Parathyroid adenoma (tissue), 2 donors: ENCODE measurements at regions not wholly inside any gene's neighbourhood (a gene's known extent, or its start where the extent isn't known, plus 50 kb on each side); places are given as distances from the start of the nearest gene placed in this dataset.
"Not testable (repeated sequence)": the region's sequence is repeated elsewhere in the genome, so short reads cannot be mapped to it uniquely, and the experiment has no call there.

ENCODE experiments used
- H2AFZ ChIP-seq: fragments of 300-600 bp; sonication (generic); one replicate; pipeline ENCODE4 v1.7.0; 2017; ENCODE audit warnings: antibody characterized with exemption, mild to moderate bottlenecking
- H3K27ac ChIP-seq: fragments of 300-600 bp; sonication (generic); one replicate; pipeline ENCODE4 v1.7.0; 2017
- H3K27me3 ChIP-seq: fragments of 300-600 bp; sonication (generic); one replicate; pipeline ENCODE4 v1.7.0; 2017; ENCODE audit warnings: low read length; ENCODE audit not compliant: control insufficient read depth, insufficient read depth
- H3K36me3 ChIP-seq: fragments of 300-600 bp; sonication (generic); one replicate; pipeline ENCODE4 v1.7.0; 2017; ENCODE audit warnings: low read length; ENCODE audit not compliant: control insufficient read depth, insufficient read depth
- H3K4me1 ChIP-seq: fragments of 300-600 bp; sonication (generic); one replicate; pipeline ENCODE4 v1.7.0; 2017; ENCODE audit warnings: control low read depth
- H3K4me2 ChIP-seq: fragments of 300-600 bp; sonication (generic); one replicate; pipeline ENCODE4 v1.7.0; 2017; ENCODE audit warnings: low read length
- H3K4me3 ChIP-seq: fragments of 300-600 bp; sonication (generic); one replicate; pipeline ENCODE4 v1.7.0; 2017; ENCODE audit warnings: low read depth, low read length
- H3K79me2 ChIP-seq: fragments of 300-600 bp; sonication (generic); one replicate; pipeline ENCODE4 v1.7.0; 2017; ENCODE audit warnings: control low read depth
- H3K9ac ChIP-seq: fragments of 300-600 bp; sonication (generic); one replicate; pipeline ENCODE4 v1.7.0; 2017; ENCODE audit warnings: mild to moderate bottlenecking
- H3K9me3 ChIP-seq: fragments of 300-600 bp; sonication (generic); one replicate; pipeline ENCODE4 v1.7.0; 2017; ENCODE audit warnings: low read length; ENCODE audit not compliant: control insufficient read depth
- TF ChIP-seq, protein P1 (sequence below): fragments of 300-600 bp; sonication (generic); IDR thresholded peaks from one replicate; pipeline ENCODE4 v1.7.0; 2017; ENCODE audit warnings: antibody characterized with exemption, mild to moderate bottlenecking
- donor health status: primary hyperparathyroidism.

DNA sequence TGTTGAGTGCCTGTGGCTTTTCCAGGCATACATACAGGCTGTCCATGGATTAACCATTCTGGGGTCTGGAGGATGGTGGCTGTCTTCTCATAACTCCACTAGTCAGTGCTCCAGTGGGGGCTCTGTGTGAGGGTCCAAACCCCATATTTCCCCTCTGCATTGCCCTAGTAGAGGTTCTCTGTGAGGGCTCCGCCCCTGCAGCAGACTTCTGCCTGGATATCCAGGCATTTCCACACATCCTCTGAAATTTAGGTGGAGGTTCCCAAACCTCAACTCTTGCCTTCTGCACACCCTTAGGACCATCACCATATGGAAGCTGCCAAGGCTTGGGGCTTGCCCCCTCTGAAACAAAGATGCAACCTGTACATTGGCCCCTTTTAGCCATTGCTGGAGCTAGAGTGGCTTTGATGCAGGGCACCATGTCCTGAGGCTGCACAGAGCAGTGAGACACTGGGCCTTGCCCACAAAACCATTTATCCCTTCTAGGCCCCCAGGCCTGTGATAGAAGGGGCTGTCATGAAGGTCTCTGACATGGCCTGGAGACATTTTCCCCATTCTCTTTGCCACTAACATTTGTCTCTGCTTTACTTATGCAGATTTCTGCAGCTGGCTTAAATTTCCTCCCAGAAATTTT lies 400.1 kb upstream of the MDFIC2 start:
- Histone ChIP-seq H3K79me2 (no peaks in the 10 kb centered on the region), H3K4me2 (no peak overlapping the region), H3K9ac (no peak overlapping the region), H3K27me3 (no peaks in the 10 kb centered on the region), H3K9me3 (no peaks in the 10 kb centered on the region), H3K36me3 (no peaks in the 10 kb centered on the region), H3K4me3 (no peak overlapping the region), H3K4me1 (no peaks in the 10 kb centered on the region), H3K27ac (no peak overlapping the region), H2AFZ (no peak overlapping the region)
- TF ChIP-seq, protein P1, sequence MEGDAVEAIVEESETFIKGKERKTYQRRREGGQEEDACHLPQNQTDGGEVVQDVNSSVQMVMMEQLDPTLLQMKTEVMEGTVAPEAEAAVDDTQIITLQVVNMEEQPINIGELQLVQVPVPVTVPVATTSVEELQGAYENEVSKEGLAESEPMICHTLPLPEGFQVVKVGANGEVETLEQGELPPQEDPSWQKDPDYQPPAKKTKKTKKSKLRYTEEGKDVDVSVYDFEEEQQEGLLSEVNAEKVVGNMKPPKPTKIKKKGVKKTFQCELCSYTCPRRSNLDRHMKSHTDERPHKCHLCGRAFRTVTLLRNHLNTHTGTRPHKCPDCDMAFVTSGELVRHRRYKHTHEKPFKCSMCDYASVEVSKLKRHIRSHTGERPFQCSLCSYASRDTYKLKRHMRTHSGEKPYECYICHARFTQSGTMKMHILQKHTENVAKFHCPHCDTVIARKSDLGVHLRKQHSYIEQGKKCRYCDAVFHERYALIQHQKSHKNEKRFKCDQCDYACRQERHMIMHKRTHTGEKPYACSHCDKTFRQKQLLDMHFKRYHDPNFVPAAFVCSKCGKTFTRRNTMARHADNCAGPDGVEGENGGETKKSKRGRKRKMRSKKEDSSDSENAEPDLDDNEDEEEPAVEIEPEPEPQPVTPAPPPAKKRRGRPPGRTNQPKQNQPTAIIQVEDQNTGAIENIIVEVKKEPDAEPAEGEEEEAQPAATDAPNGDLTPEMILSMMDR = no peak

DNA sequence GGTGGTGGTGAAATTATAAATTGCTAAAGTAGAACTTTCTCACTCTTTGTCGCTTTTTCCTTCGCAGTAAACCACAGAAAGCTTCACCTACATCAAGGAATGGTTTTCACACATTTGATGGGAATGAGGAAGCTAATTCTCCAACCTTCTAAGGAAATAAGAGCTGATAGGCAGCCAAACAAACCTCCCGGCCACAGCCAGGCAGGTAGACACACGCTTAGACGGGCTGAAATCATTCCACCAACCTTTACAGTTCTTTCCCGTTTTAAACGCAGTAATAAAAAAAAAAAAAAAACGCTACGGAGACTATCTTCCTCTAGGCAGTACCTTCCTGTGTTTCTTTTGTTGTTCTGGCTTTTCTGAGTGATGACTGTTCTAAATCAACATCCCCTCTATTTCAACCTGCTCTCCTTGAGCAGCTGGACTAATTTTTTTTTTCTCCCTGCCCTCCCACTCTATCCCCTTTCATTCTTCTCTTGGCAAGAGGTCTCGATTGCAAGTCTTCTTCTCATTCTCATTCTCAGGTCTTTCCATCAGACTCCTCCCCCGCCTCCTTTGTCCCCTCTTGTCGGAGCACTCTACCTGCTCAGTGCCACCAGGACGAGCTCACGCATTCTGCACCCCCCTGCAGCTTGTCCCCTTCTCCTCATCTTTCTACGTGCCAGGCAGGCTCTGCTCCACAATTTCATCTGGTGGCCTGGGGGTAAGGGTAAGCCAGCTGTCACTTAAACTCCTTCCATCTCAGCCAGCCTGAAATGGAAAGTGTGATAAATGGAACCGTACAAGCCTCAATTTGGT lies 391.1 kb upstream of the MDFIC2 start:
- Histone ChIP-seq H3K4me1 (no peaks in the 10 kb centered on the region), H3K79me2 (no peaks in the 10 kb centered on the region), H3K4me2 (no peak overlapping the region), H3K9me3 (no peaks in the 10 kb centered on the region), H3K4me3 (no peak overlapping the region), H2AFZ (no peak overlapping the region), H3K36me3 (peaks cover 3% of the 10 kb centered on the region), H3K9ac (no peak overlapping the region), H3K27me3 (no peaks in the 10 kb centered on the region), H3K27ac (no peak overlapping the region)
- TF ChIP-seq, protein P1 = no peak

DNA sequence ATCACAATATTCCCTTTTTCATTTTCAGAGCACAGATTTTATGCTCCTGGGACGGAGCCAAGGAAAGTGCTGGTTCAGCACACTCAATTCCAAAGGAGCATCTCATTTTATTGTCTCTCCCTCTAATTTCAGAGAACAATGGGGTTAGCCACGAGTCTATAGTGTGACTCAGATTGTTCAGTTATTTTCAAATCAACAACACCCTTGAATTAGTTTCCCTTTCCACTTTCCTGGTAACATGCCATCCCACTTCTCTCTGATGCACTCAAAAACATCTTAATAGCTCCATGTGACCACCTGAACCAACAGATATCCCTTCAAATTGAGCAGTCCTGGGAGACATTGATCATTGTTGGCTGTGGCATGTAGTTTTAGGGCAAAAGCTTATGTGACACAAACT lies 389.7 kb upstream of the MDFIC2 start:
- no peaks in the 10 kb centered on the region for H3K79me2 ChIP-seq
- H3K27ac ChIP-seq = no peak overlapping the region
- peaks cover 1% of the 10 kb centered on the region for H3K36me3 ChIP-seq
- no peak overlapping the region for H2AFZ ChIP-seq
- H3K9me3 ChIP-seq = no peaks in the 10 kb centered on the region
- TF ChIP-seq, protein P1 = no peak
- no peak overlapping the region for H3K4me3 ChIP-seq
- no peaks in the 10 kb centered on the region for H3K27me3 ChIP-seq
- no peak overlapping the region for H3K4me2 ChIP-seq
- no peaks in the 10 kb centered on the region for H3K4me1 ChIP-seq
- no peak overlapping the region for H3K9ac ChIP-seq

DNA sequence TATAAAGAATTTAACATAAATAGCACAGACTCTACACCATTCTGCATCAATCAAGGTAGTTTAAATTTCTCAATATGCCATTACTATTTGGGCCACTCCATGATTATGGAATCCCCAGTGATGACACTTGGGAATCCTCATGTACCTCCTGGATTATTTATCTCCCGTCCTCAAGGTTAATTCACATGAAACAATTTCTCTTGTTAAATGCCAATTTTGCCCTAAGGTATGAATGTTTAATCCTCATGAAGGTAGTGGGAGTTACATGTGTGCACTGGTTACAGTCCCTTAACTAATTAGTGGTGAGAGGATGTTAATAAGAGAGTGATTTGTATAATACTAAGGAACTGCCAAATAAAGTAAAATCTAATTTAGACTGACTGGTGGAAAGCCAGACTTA lies 372.3 kb upstream of the MDFIC2 start:
- H3K4me1 ChIP-seq = no peaks in the 10 kb centered on the region
- no peaks in the 10 kb centered on the region for H3K9me3 ChIP-seq
- no peak overlapping the region for H3K4me3 ChIP-seq
- no peak overlapping the region for H3K27ac ChIP-seq
- no peaks in the 10 kb centered on the region for H3K27me3 ChIP-seq
- TF ChIP-seq, protein P1 = no peak
- no peaks in the 10 kb centered on the region for H3K36me3 ChIP-seq
- no peak overlapping the region for H2AFZ ChIP-seq
- H3K9ac ChIP-seq = no peak overlapping the region
- H3K4me2 ChIP-seq = no peak overlapping the region
- no peaks in the 10 kb centered on the region for H3K79me2 ChIP-seq

DNA sequence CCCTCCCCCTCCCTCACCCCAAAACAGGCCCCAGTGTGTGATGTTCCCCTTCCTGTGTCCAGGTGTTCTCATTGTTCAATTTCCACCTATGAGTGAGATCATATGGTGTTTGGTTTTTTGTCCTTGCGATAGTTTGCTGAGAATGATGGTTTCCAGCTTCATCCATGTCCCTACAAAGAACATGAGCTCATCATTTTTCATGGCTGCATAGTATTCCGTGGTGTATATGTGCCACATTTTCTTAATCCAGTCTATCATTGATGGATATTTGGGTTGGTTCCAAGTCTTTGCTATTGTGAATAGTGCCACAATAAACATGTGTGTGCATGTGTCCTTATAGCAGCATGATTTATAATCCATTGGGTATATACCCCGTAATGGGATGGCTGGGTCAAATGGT lies 363.4 kb upstream of the MDFIC2 start:
- H3K36me3 ChIP-seq, H3K27me3 ChIP-seq, H3K9ac ChIP-seq, H2AFZ ChIP-seq, H3K79me2 ChIP-seq, H3K4me3 ChIP-seq, H3K4me1 ChIP-seq, H3K9me3 ChIP-seq, H3K4me2 ChIP-seq, H3K27ac ChIP-seq: not testable (repeated sequence)
